ENCODE measurements at regions not wholly inside any gene's neighbourhood (a gene's known extent, or its start where the extent isn't known, plus 50 kb on each side); places are given as distances from the start of the nearest gene placed in this dataset.

DNA sequence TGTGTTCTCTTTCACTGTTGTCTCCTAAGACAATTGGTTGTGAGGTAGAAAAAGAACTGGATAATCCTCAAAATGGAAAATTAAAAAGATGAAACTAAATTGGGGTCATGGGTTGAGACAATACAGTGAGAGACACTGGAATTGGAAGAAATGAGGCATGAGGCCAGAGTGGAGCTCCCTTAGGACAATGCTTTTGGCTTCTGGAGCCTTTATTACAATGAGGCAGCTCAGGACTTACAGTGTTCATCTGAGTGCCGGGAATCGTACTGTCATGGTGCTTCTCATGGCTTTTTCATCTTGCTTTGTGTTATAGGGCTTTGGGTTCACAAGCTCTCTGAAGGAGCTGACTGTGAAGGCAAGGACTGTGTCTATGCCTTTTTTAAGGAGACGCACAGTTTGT is 293.5 kb downstream of the SOX2 start:
- no peaks in the 10 kb centered on the region for H3K27me3 Mint-ChIP-seq
- Histone ChIP-seq H3K4me3 (ENCODE audit: control insufficient read depth in 1 of 2, extremely low read depth in 1 of 2, low read length in 1 of 2) (no peak overlapping the region), H3K27ac (ENCODE audit: low read length) (no peak overlapping the region), H3K36me3 (ENCODE audit: control insufficient read depth in 2 of 2, extremely low read depth in 1 of 2, insufficient read depth in 1 of 2, low read length in 1 of 2) (no peaks in the 10 kb centered on the region), H3K27me3 (replicated peaks in 1 of 2; ENCODE audit: control insufficient read depth in 2 of 2, extremely low read depth in 1 of 2, insufficient read depth in 2 of 2, low read length in 1 of 2) (no peaks in the 10 kb centered on the region), H3K9me3 (no peaks in the 10 kb centered on the region), H3K4me1 (ENCODE audit: control insufficient read depth in 1 of 2, extremely low read depth in 1 of 2, insufficient read depth in 2 of 2, low read length in 2 of 2) (no peaks in the 10 kb centered on the region)
- H3K27ac Mint-ChIP-seq: no peak overlapping the region
- DNase-seq: no peak
- H3K36me3 Mint-ChIP-seq: no peaks in the 10 kb centered on the region
- no peak for ATAC-seq (replicated peaks in 1 of 4)
- POLR2A ChIA-PET: no interaction called here
- CTCF ChIA-PET: interaction anchor here in 1 of 2 donors (0.5 kb wide), 1 partner anchor 303 kb away, joined by 3 read pairs; no protein-coding TSS in a partner anchor
- H3K9me3 Mint-ChIP-seq: peaks cover 0 to 10% (median 3%) of the 10 kb centered on the region in 3 donors
- no peaks in the 10 kb centered on the region for H3K4me1 Mint-ChIP-seq
- WGBS (ENCODE audit: insufficient coverage): 87% methylated on average over 3 of the region's 3 CpGs
- H3K4me3 Mint-ChIP-seq: no peak overlapping the region

- WGBS (ENCODE audit: insufficient coverage): 13% methylated on average over 3 of the region's 5 CpGs
- no peak overlapping the region for H3K4me3 Mint-ChIP-seq
Measured at GRCh38 chr3:182005701-182006100, 294.0 kb downstream of the SOX2 start.

DNA sequence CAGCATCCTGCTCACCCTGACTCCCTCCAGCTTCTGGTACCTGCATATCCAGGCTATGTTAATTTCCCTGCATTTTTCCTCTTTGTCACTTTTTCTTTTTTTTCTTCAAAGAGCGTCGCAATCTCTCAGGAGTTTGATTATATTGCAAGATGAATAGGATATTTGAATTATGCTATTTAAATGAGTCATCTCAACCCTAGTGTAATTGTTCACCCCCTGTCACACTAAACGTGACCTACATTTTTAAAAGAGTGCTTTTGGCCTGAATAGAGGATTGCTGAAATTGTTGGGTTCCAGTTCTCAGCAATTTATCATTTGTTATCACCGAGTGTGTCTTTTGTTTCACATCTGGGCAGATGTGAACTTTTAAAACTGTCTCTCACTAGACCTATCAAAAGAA is 294.7 kb downstream of the SOX2 start:
- Mint-ChIP-seq H3K27ac (no peak overlapping the region), H3K4me3 (no peak overlapping the region), H3K9me3 (peaks cover 0 to 10% (median 0%) of the 10 kb centered on the region in 3 donors), H3K27me3 (no peaks in the 10 kb centered on the region), H3K36me3 (no peaks in the 10 kb centered on the region), H3K4me1 (no peaks in the 10 kb centered on the region)
- POLR2A ChIA-PET: no interaction called here
- Histone ChIP-seq H3K36me3 (ENCODE audit: control insufficient read depth in 2 of 2, extremely low read depth in 1 of 2, insufficient read depth in 1 of 2, low read length in 1 of 2) (no peaks in the 10 kb centered on the region), H3K27ac (ENCODE audit: low read length) (no peak overlapping the region), H3K4me1 (ENCODE audit: control insufficient read depth in 1 of 2, extremely low read depth in 1 of 2, insufficient read depth in 2 of 2, low read length in 2 of 2) (no peaks in the 10 kb centered on the region), H3K9me3 (no peaks in the 10 kb centered on the region), H3K27me3 (replicated peaks in 1 of 2; ENCODE audit: control insufficient read depth in 2 of 2, extremely low read depth in 1 of 2, insufficient read depth in 2 of 2, low read length in 1 of 2) (no peaks in the 10 kb centered on the region), H3K4me3 (ENCODE audit: control insufficient read depth in 1 of 2, extremely low read depth in 1 of 2, low read length in 1 of 2) (no peak overlapping the region)
- CTCF ChIA-PET: no interaction called here
- ATAC-seq (replicated peaks in 1 of 4) (no peak), DNase-seq (no peak)
- WGBS (ENCODE audit: insufficient coverage): no CpG with 5 or more reads among the region's 4 CpGs

More at GRCh38 chr3:182005701-182006100, 294.0 kb downstream of the SOX2 start:
- H3K27me3 ChIP-seq (replicated peaks in 1 of 2; ENCODE audit: control insufficient read depth in 2 of 2, extremely low read depth in 1 of 2, insufficient read depth in 2 of 2, low read length in 1 of 2): no peaks in the 10 kb centered on the region
- no peak for ATAC-seq (replicated peaks in 1 of 4)
- H3K4me1 ChIP-seq (ENCODE audit: control insufficient read depth in 1 of 2, extremely low read depth in 1 of 2, insufficient read depth in 2 of 2, low read length in 2 of 2): no peaks in the 10 kb centered on the region
- no peak for DNase-seq
- no peak overlapping the region for H3K27ac ChIP-seq (ENCODE audit: low read length)
- ChIA-PET CTCF (no interaction called here), POLR2A (no interaction called here)
- no peak overlapping the region for H3K4me3 ChIP-seq (ENCODE audit: control insufficient read depth in 1 of 2, extremely low read depth in 1 of 2, low read length in 1 of 2)
- no peak overlapping the region for H3K27ac Mint-ChIP-seq
- no peaks in the 10 kb centered on the region for H3K27me3 Mint-ChIP-seq
- peaks cover 0 to 10% (median 3%) of the 10 kb centered on the region in 3 donors for H3K9me3 Mint-ChIP-seq
- no peaks in the 10 kb centered on the region for H3K4me1 Mint-ChIP-seq
- H3K36me3 Mint-ChIP-seq: no peaks in the 10 kb centered on the region
- no peaks in the 10 kb centered on the region for H3K9me3 ChIP-seq
- no peaks in the 10 kb centered on the region for H3K36me3 ChIP-seq (ENCODE audit: control insufficient read depth in 2 of 2, extremely low read depth in 1 of 2, insufficient read depth in 1 of 2, low read length in 1 of 2)

GRCh38 chr3:182007441-182007840 is 295.7 kb downstream of the SOX2 start:
- H3K4me1 ChIP-seq (ENCODE audit: control insufficient read depth in 1 of 2, extremely low read depth in 1 of 2, insufficient read depth in 2 of 2, low read length in 2 of 2): no peaks in the 10 kb centered on the region
- no peaks in the 10 kb centered on the region for H3K36me3 ChIP-seq (ENCODE audit: control insufficient read depth in 2 of 2, extremely low read depth in 1 of 2, insufficient read depth in 1 of 2, low read length in 1 of 2)
- Mint-ChIP-seq H3K4me3 (no peak overlapping the region), H3K27me3 (no peaks in the 10 kb centered on the region), H3K36me3 (no peaks in the 10 kb centered on the region), H3K9me3 (peaks cover 0 to 10% (median 0%) of the 10 kb centered on the region in 3 donors), H3K4me1 (no peaks in the 10 kb centered on the region), H3K27ac (no peak overlapping the region)
- ATAC-seq (replicated peaks in 1 of 4): no peak
- no peaks in the 10 kb centered on the region for H3K27me3 ChIP-seq (replicated peaks in 1 of 2; ENCODE audit: control insufficient read depth in 2 of 2, extremely low read depth in 1 of 2, insufficient read depth in 2 of 2, low read length in 1 of 2)
- CTCF ChIA-PET: no interaction called here
- no peak for DNase-seq
- H3K27ac ChIP-seq (ENCODE audit: low read length): no peak overlapping the region
- no peak overlapping the region for H3K4me3 ChIP-seq (ENCODE audit: control insufficient read depth in 1 of 2, extremely low read depth in 1 of 2, low read length in 1 of 2)
- POLR2A ChIA-PET: no interaction called here
- no peaks in the 10 kb centered on the region for H3K9me3 ChIP-seq
- 43% methylated on average over 1 of the region's 5 CpGs for WGBS (ENCODE audit: insufficient coverage)

- Histone ChIP-seq H3K4me3 (ENCODE audit: control insufficient read depth in 1 of 2, extremely low read depth in 1 of 2, low read length in 1 of 2) (no peak overlapping the region), H3K27me3 (replicated peaks in 1 of 2; ENCODE audit: control insufficient read depth in 2 of 2, extremely low read depth in 1 of 2, insufficient read depth in 2 of 2, low read length in 1 of 2) (no peaks in the 10 kb centered on the region), H3K4me1 (ENCODE audit: control insufficient read depth in 1 of 2, extremely low read depth in 1 of 2, insufficient read depth in 2 of 2, low read length in 2 of 2) (no peaks in the 10 kb centered on the region), H3K9me3 (no peaks in the 10 kb centered on the region), H3K36me3 (ENCODE audit: control insufficient read depth in 2 of 2, extremely low read depth in 1 of 2, insufficient read depth in 1 of 2, low read length in 1 of 2) (no peaks in the 10 kb centered on the region), H3K27ac (ENCODE audit: low read length) (no peak overlapping the region)
- 63% methylated on average over 1 of the region's 2 CpGs for WGBS (ENCODE audit: insufficient coverage)
- no peak overlapping the region for H3K27ac Mint-ChIP-seq
- H3K27me3 Mint-ChIP-seq: no peaks in the 10 kb centered on the region
- no peaks in the 10 kb centered on the region for H3K36me3 Mint-ChIP-seq
- ATAC-seq (replicated peaks in 1 of 4) (no peak), DNase-seq (no peak)
- CTCF ChIA-PET: no interaction called here
- POLR2A ChIA-PET: interaction anchor here in 1 of 2 donors (0.7 kb wide), 1 partner anchor 440 kb away, joined by 7 read pairs; no protein-coding TSS in a partner anchor
- peaks cover 0 to 2% (median 0%) of the 10 kb centered on the region in 3 donors for H3K9me3 Mint-ChIP-seq
- H3K4me3 Mint-ChIP-seq: no peak overlapping the region
- no peaks in the 10 kb centered on the region for H3K4me1 Mint-ChIP-seq
Measured at GRCh38 chr3:182018361-182018760, 306.6 kb downstream of the SOX2 start.

GRCh38 chr3:182019926-182020325 is 308.2 kb downstream of the SOX2 start:
- Histone ChIP-seq H3K36me3 (ENCODE audit: control insufficient read depth in 2 of 2, extremely low read depth in 1 of 2, insufficient read depth in 1 of 2, low read length in 1 of 2) (no peaks in the 10 kb centered on the region), H3K4me1 (ENCODE audit: control insufficient read depth in 1 of 2, extremely low read depth in 1 of 2, insufficient read depth in 2 of 2, low read length in 2 of 2) (no peaks in the 10 kb centered on the region), H3K27me3 (replicated peaks in 1 of 2; ENCODE audit: control insufficient read depth in 2 of 2, extremely low read depth in 1 of 2, insufficient read depth in 2 of 2, low read length in 1 of 2) (no peaks in the 10 kb centered on the region), H3K4me3 (ENCODE audit: control insufficient read depth in 1 of 2, extremely low read depth in 1 of 2, low read length in 1 of 2) (no peak overlapping the region), H3K9me3 (no peaks in the 10 kb centered on the region), H3K27ac (ENCODE audit: low read length) (no peak overlapping the region)
- Mint-ChIP-seq H3K4me3 (no peak overlapping the region), H3K27me3 (no peaks in the 10 kb centered on the region), H3K4me1 (no peaks in the 10 kb centered on the region), H3K9me3 (peaks cover 0 to 3% (median 2%) of the 10 kb centered on the region in 3 donors), H3K36me3 (no peaks in the 10 kb centered on the region), H3K27ac (no peak overlapping the region)
- ChIA-PET CTCF (no interaction called here), POLR2A (no interaction called here)
- no peak for ATAC-seq (replicated peaks in 1 of 4)
- no CpG with 5 or more reads among the region's 1 CpG for WGBS (ENCODE audit: insufficient coverage)
- DNase-seq: no peak

- peaks cover 0 to 3% (median 2%) of the 10 kb centered on the region in 3 donors for H3K9me3 Mint-ChIP-seq
- Histone ChIP-seq H3K36me3 (ENCODE audit: control insufficient read depth in 2 of 2, extremely low read depth in 1 of 2, insufficient read depth in 1 of 2, low read length in 1 of 2) (no peaks in the 10 kb centered on the region), H3K9me3 (no peaks in the 10 kb centered on the region), H3K27ac (ENCODE audit: low read length) (no peak overlapping the region), H3K27me3 (replicated peaks in 1 of 2; ENCODE audit: control insufficient read depth in 2 of 2, extremely low read depth in 1 of 2, insufficient read depth in 2 of 2, low read length in 1 of 2) (no peaks in the 10 kb centered on the region), H3K4me3 (ENCODE audit: control insufficient read depth in 1 of 2, extremely low read depth in 1 of 2, low read length in 1 of 2) (no peak overlapping the region), H3K4me1 (ENCODE audit: control insufficient read depth in 1 of 2, extremely low read depth in 1 of 2, insufficient read depth in 2 of 2, low read length in 2 of 2) (no peaks in the 10 kb centered on the region)
- no peak for ATAC-seq (replicated peaks in 1 of 4)
- H3K4me3 Mint-ChIP-seq: no peak overlapping the region
- no peaks in the 10 kb centered on the region for H3K36me3 Mint-ChIP-seq
- no peak overlapping the region for H3K27ac Mint-ChIP-seq
- H3K27me3 Mint-ChIP-seq: no peaks in the 10 kb centered on the region
- ChIA-PET POLR2A (no interaction called here), CTCF (no interaction called here)
- no peak for DNase-seq
- no peaks in the 10 kb centered on the region for H3K4me1 Mint-ChIP-seq
- WGBS (ENCODE audit: insufficient coverage): no CpG with 5 or more reads among the region's 2 CpGs
Measured at GRCh38 chr3:182023843-182024242, 312.1 kb downstream of the SOX2 start.
